CD8-positive, alpha-beta memory T cell (primary cell): ENCODE measurements at regions not wholly inside any gene's neighbourhood (a gene's known extent, or its start where the extent isn't known, plus 50 kb on each side); places are given as distances from the start of the nearest gene placed in this dataset.

Experiments used
- CTCF ChIA-PET: fragments of 350-600 bp; sonication (Branson Sonifier 250); formaldehyde crosslinking; loops from one replicate; lab custom pipeline; 2021; ENCODE audit warnings: antibody characterized with exemption; lab: Charles Lee
- POLR2A ChIA-PET: fragments of 350-600 bp; sonication (Branson Sonifier 250); formaldehyde crosslinking; loops from one replicate; lab custom pipeline; 2021; ENCODE audit warnings: antibody characterized with exemption; lab: Charles Lee
- DNase-seq, 5 donors: peaks; one replicate each; pipeline versions ENCODE4 v3.0.0 to v3.0.0-alpha.2; 2020 to 2022; ENCODE audit warnings: mixed read lengths in 1 of 5
- H3K27ac ChIP-seq: one replicate; pipeline ENCODE4 v1.7.0; 2013; ENCODE audit warnings: low read depth, mild to moderate bottlenecking, low read length, moderate library complexity
- H3K27me3 ChIP-seq: 2 replicates; pipeline ENCODE4 v1.7.0; 2013; ENCODE audit warnings: low read length, mild to moderate bottlenecking; ENCODE audit not compliant: insufficient read depth, poor library complexity, severe bottlenecking
- H3K36me3 ChIP-seq: 2 replicates; pipeline ENCODE4 v1.7.0; 2013; ENCODE audit warnings: mild to moderate bottlenecking, low read length, moderate library complexity; ENCODE audit not compliant: insufficient read depth
- H3K4me1 ChIP-seq: 2 replicates; pipeline ENCODE4 v1.7.0; 2013; ENCODE audit warnings: mild to moderate bottlenecking, low read length, moderate library complexity; ENCODE audit not compliant: insufficient read depth
- H3K4me3 ChIP-seq: 2 replicates; pipeline ENCODE4 v1.7.0; 2013; ENCODE audit warnings: mild to moderate bottlenecking, low read length
- H3K9me3 ChIP-seq: 2 replicates; pipeline ENCODE4 v1.7.0; 2013; ENCODE audit warnings: mild to moderate bottlenecking, low read length
- H3K27ac Mint-ChIP-seq, 8 donors: one replicate each; pipeline ENCODE4 v1.8.0; 2020 to 2021; ENCODE audit warnings: mixed read lengths in 8 of 8, mild to moderate bottlenecking in 6 of 8, inconsistent platforms in 3 of 8, moderate library complexity in 3 of 8
- H3K27me3 Mint-ChIP-seq, 2 donors: one replicate each; pipeline ENCODE4 v1.8.0; 2020 to 2021; ENCODE audit warnings: mixed read lengths in 2 of 2, mild to moderate bottlenecking in 1 of 2, moderate library complexity in 1 of 2
- H3K36me3 Mint-ChIP-seq, 3 donors: one replicate each; pipeline ENCODE4 v1.8.0; 2020 to 2021; ENCODE audit warnings: mixed read lengths in 3 of 3, inconsistent platforms in 1 of 3, mild to moderate bottlenecking in 1 of 3
- H3K4me1 Mint-ChIP-seq, 3 donors: one replicate each; pipeline ENCODE4 v1.8.0; 2020 to 2021; ENCODE audit warnings: mixed read lengths in 3 of 3, inconsistent platforms in 1 of 3, mild to moderate bottlenecking in 1 of 3
- H3K4me3 Mint-ChIP-seq, 7 donors: one replicate each; pipeline ENCODE4 v1.8.0; 2020 to 2021; ENCODE audit warnings: mixed read lengths in 7 of 7, mild to moderate bottlenecking in 6 of 7, moderate library complexity in 4 of 7, inconsistent platforms in 2 of 7
- H3K9me3 Mint-ChIP-seq, 5 donors: one replicate each; pipeline ENCODE4 v1.8.0; 2020 to 2022; ENCODE audit warnings: mixed read lengths in 5 of 5, mild to moderate bottlenecking in 3 of 5, moderate library complexity in 2 of 5, inconsistent platforms in 1 of 5

GRCh38 chr7:8314566-8314965 is 52.6 kb upstream of the ICA1 start:
- Histone ChIP-seq H3K27me3 (no peaks in the 10 kb centered on the region), H3K4me3 (no peak overlapping the region), H3K36me3 (no peaks in the 10 kb centered on the region), H3K9me3 (no peaks in the 10 kb centered on the region), H3K27ac (no peak overlapping the region), H3K4me1 (no peaks in the 10 kb centered on the region)
- ChIA-PET CTCF (no interaction called here), POLR2A (no interaction called here)
- DNase-seq, result no peak
- peaks cover 13 to 31% (median 17%) of the 10 kb centered on the region in 5 donors for H3K9me3 Mint-ChIP-seq
- H3K27me3 Mint-ChIP-seq, result peaks cover 37 to 85% of the 10 kb centered on the region in 2 donors
- H3K4me3 Mint-ChIP-seq, result no peak overlapping the region
- peaks cover 0 to 3% (median 0%) of the 10 kb centered on the region in 3 donors for H3K36me3 Mint-ChIP-seq
- H3K27ac Mint-ChIP-seq, result no peak overlapping the region
- H3K4me1 Mint-ChIP-seq, result no peaks in the 10 kb centered on the region

- Mint-ChIP-seq H3K36me3 (peaks cover 0 to 3% (median 0%) of the 10 kb centered on the region in 3 donors), H3K9me3 (peaks cover 4 to 10% (median 8%) of the 10 kb centered on the region in 5 donors), H3K4me1 (no peaks in the 10 kb centered on the region), H3K4me3 (no peak overlapping the region), H3K27ac (no peak overlapping the region), H3K27me3 (peaks cover 28 to 71% of the 10 kb centered on the region in 2 donors)
- H3K9me3 ChIP-seq, result no peaks in the 10 kb centered on the region
- POLR2A ChIA-PET, result no interaction called here
- no peaks in the 10 kb centered on the region for H3K27me3 ChIP-seq
- CTCF ChIA-PET, result no interaction called here
- H3K4me3 ChIP-seq, result no peak overlapping the region
- DNase-seq, result no peak
- H3K4me1 ChIP-seq, result no peaks in the 10 kb centered on the region
- no peaks in the 10 kb centered on the region for H3K36me3 ChIP-seq
- no peak overlapping the region for H3K27ac ChIP-seq
These were observed 57.1 kb upstream of the ICA1 start for GRCh38 chr7:8319115-8319514.

- no peak overlapping the region for H3K4me3 ChIP-seq
These were observed 58.2 kb upstream of the ICA1 start for GRCh38 chr7:8320174-8320573.

GRCh38 chr7:8321312-8321711 is 59.3 kb upstream of the ICA1 start:
- peaks cover 0 to 3% (median 0%) of the 10 kb centered on the region in 3 donors for H3K36me3 Mint-ChIP-seq
- POLR2A ChIA-PET, result no interaction called here
- H3K4me1 Mint-ChIP-seq, result no peaks in the 10 kb centered on the region
- Histone ChIP-seq H3K9me3 (no peaks in the 10 kb centered on the region), H3K27me3 (no peaks in the 10 kb centered on the region), H3K27ac (no peak overlapping the region), H3K4me1 (no peaks in the 10 kb centered on the region), H3K4me3 (no peak overlapping the region), H3K36me3 (no peaks in the 10 kb centered on the region)
- no peak overlapping the region for H3K27ac Mint-ChIP-seq
- CTCF ChIA-PET, result no interaction called here
- no peak for DNase-seq
- no peak overlapping the region for H3K4me3 Mint-ChIP-seq
- peaks cover 4 to 8% (median 7%) of the 10 kb centered on the region in 5 donors for H3K9me3 Mint-ChIP-seq
- peaks cover 26 to 67% of the 10 kb centered on the region in 2 donors for H3K27me3 Mint-ChIP-seq

More at GRCh38 chr7:8320174-8320573, 58.2 kb upstream of the ICA1 start:
- CTCF ChIA-PET, result no interaction called here
- Histone ChIP-seq H3K4me1 (no peaks in the 10 kb centered on the region), H3K27ac (no peak overlapping the region), H3K9me3 (no peaks in the 10 kb centered on the region), H3K36me3 (no peaks in the 10 kb centered on the region), H3K27me3 (no peaks in the 10 kb centered on the region)
- Mint-ChIP-seq H3K27me3 (peaks cover 29 to 71% of the 10 kb centered on the region in 2 donors), H3K27ac (no peak overlapping the region), H3K36me3 (peaks cover 0 to 3% (median 0%) of the 10 kb centered on the region in 3 donors), H3K4me3 (no peak overlapping the region), H3K9me3 (peaks cover 4 to 8% (median 7%) of the 10 kb centered on the region in 5 donors), H3K4me1 (no peaks in the 10 kb centered on the region)
- DNase-seq, result no peak
- POLR2A ChIA-PET, result no interaction called here

- Mint-ChIP-seq H3K27me3 (peaks cover 15 to 58% of the 10 kb centered on the region in 2 donors), H3K4me1 (no peaks in the 10 kb centered on the region), H3K36me3 (no peaks in the 10 kb centered on the region), H3K9me3 (peaks cover 4 to 8% (median 7%) of the 10 kb centered on the region in 5 donors), H3K4me3 (no peak overlapping the region), H3K27ac (no peak overlapping the region)
- CTCF ChIA-PET, result no interaction called here
- POLR2A ChIA-PET, result no interaction called here
- no peaks in the 10 kb centered on the region for H3K9me3 ChIP-seq
- H3K27me3 ChIP-seq, result no peaks in the 10 kb centered on the region
- H3K27ac ChIP-seq, result no peak overlapping the region
- H3K4me3 ChIP-seq, result no peak overlapping the region
- no peaks in the 10 kb centered on the region for H3K36me3 ChIP-seq
- no peaks in the 10 kb centered on the region for H3K4me1 ChIP-seq
- no peak for DNase-seq
These were observed 60.7 kb upstream of the ICA1 start for GRCh38 chr7:8322667-8323066.

GRCh38 chr7:8325067-8325466 is 63.1 kb upstream of the ICA1 start:
- Histone ChIP-seq H3K27me3 (no peaks in the 10 kb centered on the region), H3K4me3 (no peak overlapping the region), H3K9me3 (no peaks in the 10 kb centered on the region), H3K36me3 (no peaks in the 10 kb centered on the region), H3K4me1 (no peaks in the 10 kb centered on the region), H3K27ac (no peak overlapping the region)
- Mint-ChIP-seq H3K36me3 (no peaks in the 10 kb centered on the region), H3K27ac (no peak overlapping the region), H3K9me3 (no peaks in the 10 kb centered on the region), H3K27me3 (peaks cover 5 to 49% of the 10 kb centered on the region in 2 donors), H3K4me1 (no peaks in the 10 kb centered on the region), H3K4me3 (no peak overlapping the region)
- CTCF ChIA-PET, result no interaction called here
- POLR2A ChIA-PET, result no interaction called here
- no peak for DNase-seq

GRCh38 chr7:8327199-8327598 is 65.2 kb upstream of the ICA1 start:
- peaks cover 7 to 57% of the 10 kb centered on the region in 2 donors for H3K27me3 Mint-ChIP-seq
- ChIA-PET POLR2A (no interaction called here), CTCF (no interaction called here)
- no peaks in the 10 kb centered on the region for H3K36me3 Mint-ChIP-seq
- H3K27ac ChIP-seq, result no peak overlapping the region
- no peaks in the 10 kb centered on the region for H3K27me3 ChIP-seq
- no peak overlapping the region for H3K4me3 Mint-ChIP-seq
- no peaks in the 10 kb centered on the region for H3K36me3 ChIP-seq
- no peaks in the 10 kb centered on the region for H3K9me3 Mint-ChIP-seq
- H3K9me3 ChIP-seq, result no peaks in the 10 kb centered on the region
- no peaks in the 10 kb centered on the region for H3K4me1 ChIP-seq
- no peaks in the 10 kb centered on the region for H3K4me1 Mint-ChIP-seq
- no peak for DNase-seq
- no peak overlapping the region for H3K27ac Mint-ChIP-seq
- no peak overlapping the region for H3K4me3 ChIP-seq

GRCh38 chr7:8338206-8338605 is 76.2 kb upstream of the ICA1 start:
- Mint-ChIP-seq H3K36me3 (no peaks in the 10 kb centered on the region), H3K9me3 (no peaks in the 10 kb centered on the region), H3K4me1 (no peaks in the 10 kb centered on the region), H3K27ac (no peak overlapping the region), H3K4me3 (no peak overlapping the region), H3K27me3 (peaks cover 3 to 4% of the 10 kb centered on the region in 2 donors)
- Histone ChIP-seq H3K4me3 (no peak overlapping the region), H3K27me3 (no peaks in the 10 kb centered on the region), H3K9me3 (no peaks in the 10 kb centered on the region), H3K27ac (no peak overlapping the region), H3K4me1 (no peaks in the 10 kb centered on the region), H3K36me3 (no peaks in the 10 kb centered on the region)
- ChIA-PET CTCF (no interaction called here), POLR2A (no interaction called here)
- no peak for DNase-seq

- CTCF ChIA-PET, result no interaction called here
- peaks cover 0 to 4% (median 0%) of the 10 kb centered on the region in 5 donors for H3K9me3 Mint-ChIP-seq
These were observed 81.6 kb upstream of the ICA1 start for GRCh38 chr7:8343556-8343955.

More at GRCh38 chr7:8343556-8343955, 81.6 kb upstream of the ICA1 start:
- no peak overlapping the region for H3K27ac Mint-ChIP-seq
- peaks cover 11 to 29% of the 10 kb centered on the region in 2 donors for H3K27me3 Mint-ChIP-seq
- Histone ChIP-seq H3K27ac (no peak overlapping the region), H3K9me3 (no peaks in the 10 kb centered on the region), H3K27me3 (no peaks in the 10 kb centered on the region), H3K4me3 (no peak overlapping the region), H3K36me3 (no peaks in the 10 kb centered on the region), H3K4me1 (no peaks in the 10 kb centered on the region)
- no peak overlapping the region for H3K4me3 Mint-ChIP-seq
- no peaks in the 10 kb centered on the region for H3K4me1 Mint-ChIP-seq
- no peaks in the 10 kb centered on the region for H3K36me3 Mint-ChIP-seq
- POLR2A ChIA-PET, result no interaction called here
- DNase-seq, result no peak
